Stimulated activated naive CD8-positive, alpha-beta T cell treated with anti-CD3 and anti-CD28 coated beads, Interleukin-15, Interleukin-2, amounts not matched to agents 100 U/mL and 50 U/mL, for 24 hours (primary cell): ENCODE measurements at regions not wholly inside any gene's neighbourhood (a gene's known extent, or its start where the extent isn't known, plus 50 kb on each side); places are given as distances from the start of the nearest gene placed in this dataset.
"Not testable (repeated sequence)": the region's sequence is repeated elsewhere in the genome, so short reads cannot be mapped to it uniquely, and the experiment has no call there.

Experiments used
- ATAC-seq: fragments of 150-1000 bp; cut with Tn5 transposase; one replicate; pipeline ENCODE4 v1.10.0; 2021
- DNase-seq: peaks from one replicate; pipeline ENCODE4 v3.0.0; 2021

DNA sequence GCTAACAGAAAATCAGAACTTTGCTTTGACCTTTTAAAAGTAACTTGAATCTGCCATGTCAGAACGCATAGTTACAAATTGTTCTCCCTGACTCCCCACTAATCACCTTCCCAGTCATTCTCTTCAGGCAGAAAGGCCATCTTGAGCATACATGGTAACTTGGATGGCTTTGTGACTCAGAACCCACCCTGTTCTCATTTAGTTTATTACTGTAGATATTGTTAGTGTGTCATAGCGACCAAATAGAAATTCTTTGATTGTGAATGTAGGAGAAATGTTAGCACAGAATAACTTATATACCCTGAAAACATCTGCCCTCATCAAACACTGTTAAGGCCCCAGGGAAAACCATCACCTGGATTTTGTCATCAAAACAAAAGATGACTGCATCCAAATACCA is 382.0 kb downstream of the MAGEB5 start:
- DNase-seq: no peak
- no peak for ATAC-seq

DNA sequence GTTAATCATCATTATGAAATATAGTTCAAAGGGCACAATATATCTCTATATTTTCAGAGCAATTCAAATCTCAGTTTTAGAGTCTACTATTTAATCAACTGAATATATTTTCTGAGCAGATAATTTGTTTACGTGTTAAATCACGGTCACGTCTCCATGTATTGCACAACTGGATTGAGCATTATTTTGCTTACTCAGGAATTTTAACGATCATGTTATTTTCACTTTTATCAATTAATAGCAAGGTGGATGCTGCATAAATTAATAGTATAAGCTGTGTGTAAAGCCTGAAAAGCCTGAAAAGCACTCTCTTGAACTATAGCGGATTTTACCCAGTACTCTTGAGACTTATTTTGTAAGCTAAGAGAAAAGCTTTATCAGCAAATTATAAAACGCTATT is 374.9 kb downstream of the MAGEB5 start:
- no peak for ATAC-seq
- no peak for DNase-seq

DNA sequence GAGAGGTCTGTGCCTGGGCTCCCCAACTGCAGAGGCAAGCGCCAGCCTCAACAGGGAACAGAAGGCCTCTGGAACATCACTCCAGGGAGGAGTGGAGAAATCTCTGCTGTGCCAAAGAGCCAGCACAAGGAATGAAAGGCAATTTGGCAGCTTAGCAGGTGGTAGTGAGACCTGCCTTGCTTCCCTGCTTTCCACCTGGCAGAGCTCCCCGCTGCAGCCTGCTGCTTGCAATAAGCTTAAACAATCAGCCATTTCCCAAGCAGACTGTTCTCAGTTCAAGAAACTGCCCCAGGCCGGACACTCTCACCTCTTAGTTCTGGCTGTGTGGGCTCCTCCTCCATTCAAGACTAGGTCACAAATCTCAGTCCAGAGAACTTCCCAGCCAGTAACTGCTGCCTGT is 370.6 kb downstream of the MAGEB5 start:
- ATAC-seq (no peak), DNase-seq (no peak)

DNA sequence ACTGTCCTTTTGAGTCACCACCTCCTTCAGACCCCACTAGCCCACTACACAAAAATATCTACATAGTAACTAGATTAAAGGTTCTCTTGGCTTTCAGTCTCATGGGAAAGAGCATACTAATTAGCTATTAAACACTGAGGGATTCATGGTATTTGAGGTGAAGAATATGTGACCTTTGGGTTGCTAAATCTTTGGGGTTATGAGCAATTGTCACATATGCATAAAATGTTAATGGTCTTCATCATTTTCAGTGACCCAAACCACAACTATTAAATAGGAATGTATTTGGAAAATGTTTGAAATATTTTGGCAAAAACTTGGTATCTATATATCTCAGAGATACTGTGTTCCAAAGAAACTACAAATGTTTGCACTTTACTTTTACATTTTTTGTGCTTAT is 365.1 kb downstream of the MAGEB5 start:
- DNase-seq: no peak
- no peak for ATAC-seq

DNA sequence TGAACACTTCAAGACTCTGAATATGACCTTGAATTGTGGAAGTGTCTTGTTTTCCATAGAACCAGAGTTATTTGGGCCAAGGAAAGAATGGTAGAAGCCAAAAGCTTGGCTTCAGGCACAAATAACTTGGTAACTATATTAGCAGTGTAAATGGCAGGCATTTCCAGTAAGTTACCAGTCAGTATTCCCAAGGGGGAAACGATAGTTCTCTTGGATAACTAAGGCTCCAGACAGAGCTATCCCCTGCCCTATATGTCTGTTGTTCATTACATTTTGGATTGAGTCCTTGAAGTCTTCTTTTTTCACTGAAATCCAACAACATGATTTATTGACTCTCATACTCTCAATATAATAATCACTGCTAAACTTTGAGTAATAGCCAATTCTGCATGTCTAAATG is 364.1 kb downstream of the MAGEB5 start:
- no peak for DNase-seq
- no peak for ATAC-seq

DNA sequence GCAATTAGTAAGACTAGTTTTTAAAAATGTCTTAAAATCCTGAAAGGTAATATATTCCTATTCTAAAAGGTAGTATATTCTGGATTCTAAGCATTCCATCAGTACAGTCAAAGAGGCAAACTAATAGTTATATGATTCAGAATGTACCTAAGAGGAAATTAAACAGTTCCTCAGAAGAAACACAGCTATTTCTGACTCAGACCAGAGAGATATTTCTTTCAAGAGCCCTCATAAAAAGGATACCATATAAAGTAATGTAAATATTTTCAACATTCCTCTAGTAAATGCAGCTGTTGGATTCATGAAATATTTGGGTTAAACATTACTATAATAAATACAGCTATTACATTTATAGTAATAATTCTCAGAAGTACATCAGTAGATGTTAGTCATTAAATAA is 358.3 kb downstream of the MAGEB5 start:
- ATAC-seq: no peak
- DNase-seq: no peak

DNA sequence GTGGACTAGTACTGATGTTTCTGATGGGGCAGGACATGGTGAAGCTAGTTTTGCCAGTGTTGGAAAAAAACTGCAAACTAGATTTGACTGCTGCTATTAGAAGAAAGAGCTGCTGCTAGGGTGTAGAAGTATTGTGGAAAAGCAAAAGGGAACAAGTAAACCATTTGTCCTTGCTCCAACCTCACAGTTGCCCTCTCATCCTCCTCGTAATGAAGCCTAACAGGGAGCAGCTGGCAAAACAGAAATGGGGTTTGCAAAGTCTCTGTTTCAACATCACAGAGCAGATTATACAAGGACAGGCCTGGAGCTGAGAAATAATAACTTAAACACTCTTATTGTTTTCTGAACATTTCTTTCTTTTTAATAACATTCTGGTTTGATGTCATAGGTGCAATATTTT is 346.2 kb downstream of the MAGEB5 start:
- no peak for DNase-seq
- ATAC-seq: no peak

DNA sequence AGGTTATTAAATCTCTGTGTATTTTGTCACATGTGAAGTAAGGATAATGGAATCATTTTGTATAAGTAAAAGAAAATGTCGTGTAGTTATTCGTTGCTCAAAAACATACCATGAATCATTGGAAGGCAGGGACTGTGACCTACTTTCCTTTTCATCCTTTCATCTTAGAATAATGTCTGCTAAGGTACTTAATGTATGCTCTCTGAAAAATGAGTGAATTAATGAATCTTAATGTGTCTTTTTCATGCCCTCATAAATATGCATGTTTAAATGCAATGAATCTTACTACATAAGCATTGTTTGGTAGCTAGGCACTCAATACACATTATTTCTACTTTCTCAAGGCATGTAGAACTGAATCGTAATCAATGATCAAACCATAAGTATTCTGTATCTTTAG is 343.9 kb downstream of the MAGEB5 start:
- ATAC-seq: no peak
- no peak for DNase-seq

DNA sequence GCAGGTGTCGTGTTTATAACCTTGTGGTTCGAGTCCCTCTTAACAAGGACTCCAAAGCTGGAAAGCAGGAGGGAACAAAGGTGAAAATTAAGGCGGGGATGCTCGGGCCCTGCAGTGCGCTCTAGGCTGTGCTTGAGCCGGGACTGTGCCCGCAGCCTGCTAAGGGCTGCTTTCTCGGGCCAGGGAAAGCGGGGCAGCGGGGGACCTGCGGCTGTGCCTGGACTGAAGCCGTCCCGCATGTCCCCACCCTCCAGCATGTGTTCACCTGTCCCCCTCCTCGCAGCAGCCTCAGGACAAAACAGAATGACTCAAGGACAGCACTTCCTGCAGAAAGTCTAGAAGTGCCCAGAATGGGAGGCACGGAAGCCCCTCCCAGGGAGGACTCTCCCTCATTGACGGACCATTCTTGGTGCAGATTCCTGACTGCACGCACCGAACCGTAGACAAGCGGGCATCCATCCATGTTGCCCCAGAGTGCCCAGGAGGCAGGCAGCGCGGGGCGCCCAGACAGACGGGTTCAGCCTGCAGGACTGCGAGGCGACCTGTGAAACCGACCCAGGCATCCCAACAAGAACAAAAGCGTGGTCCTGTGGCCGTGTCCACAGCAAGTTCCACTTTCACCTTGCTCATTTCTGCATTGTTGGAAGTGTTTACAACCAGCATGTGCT is 342.9 kb downstream of the MAGEB5 start:
- ATAC-seq (no peak), DNase-seq (no peak)

DNA sequence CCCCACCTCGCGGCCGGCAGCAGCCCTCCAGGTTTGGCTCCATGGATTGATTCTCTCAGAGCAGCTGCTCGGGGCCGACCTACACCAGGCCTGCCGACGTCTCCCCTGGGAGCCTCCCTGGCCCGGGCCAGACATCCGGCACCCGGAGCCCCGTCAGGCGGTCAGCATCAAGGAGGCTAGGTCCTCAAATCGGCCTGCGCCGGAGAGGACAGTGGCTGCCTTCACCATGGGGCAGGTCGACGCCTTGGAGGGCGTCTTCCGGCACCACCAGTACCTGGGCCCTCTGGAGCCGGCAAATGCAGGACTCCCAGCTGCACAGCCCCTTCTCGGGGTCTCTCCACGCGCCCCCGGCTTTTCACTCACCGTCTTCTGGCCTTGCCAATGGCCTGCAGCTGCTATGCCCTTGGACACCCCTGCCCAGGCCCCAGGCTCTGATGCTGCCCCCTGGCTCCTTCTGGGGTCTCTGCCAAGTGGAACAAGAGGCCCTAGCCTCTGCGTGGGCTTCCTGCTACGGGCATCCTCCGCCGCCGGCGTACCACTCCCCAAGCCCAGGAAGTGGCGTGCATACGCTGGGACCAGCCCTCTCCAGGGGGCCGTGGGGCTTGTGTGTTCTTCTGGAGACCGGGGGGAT is 341.8 kb downstream of the MAGEB5 start:
- DNase-seq: no peak

DNA sequence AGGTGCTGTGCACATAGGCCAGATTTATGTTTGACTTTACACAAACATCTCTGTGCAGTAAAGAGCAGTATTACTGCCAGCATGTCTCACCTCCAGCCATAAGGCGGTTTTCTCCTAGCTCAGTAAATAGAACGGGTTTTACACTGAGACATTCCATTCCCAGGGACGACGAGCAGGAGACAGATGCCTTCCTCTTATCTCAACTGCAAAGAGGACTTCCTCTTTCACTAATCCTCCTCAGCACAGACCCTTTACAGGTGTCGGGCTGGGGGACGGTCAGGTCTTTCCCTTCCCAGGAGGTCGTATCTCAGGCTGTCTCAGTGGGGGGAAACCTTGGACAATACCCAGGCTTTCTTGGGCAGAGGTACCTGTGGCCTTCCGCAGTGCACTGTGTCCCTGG is 309.8 kb downstream of the MAGEB5 start:
- not testable (repeated sequence) for ATAC-seq, DNase-seq

More for the DNA sequence above, 341.8 kb downstream of the MAGEB5 start:
- ATAC-seq: no peak

DNA sequence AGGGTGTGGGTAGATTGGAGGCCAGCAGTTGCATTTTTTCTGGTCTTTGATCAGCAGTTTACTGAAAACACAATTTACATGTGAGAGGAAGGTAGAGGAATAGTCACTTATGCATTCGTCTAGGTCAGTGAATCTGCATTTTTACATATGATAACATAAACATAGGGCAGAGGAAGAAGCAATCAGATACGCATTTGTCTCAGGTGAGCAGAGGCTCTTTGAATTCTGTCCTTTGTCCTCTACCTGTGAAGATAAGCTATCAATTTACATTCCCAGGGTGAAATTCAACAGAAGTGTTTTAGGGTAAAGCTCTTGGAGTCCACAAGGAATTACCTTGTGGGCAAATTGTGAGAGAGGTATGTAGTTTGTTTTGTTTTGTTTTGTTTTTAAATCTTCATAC is 306.5 kb downstream of the MAGEB5 start:
- DNase-seq: no peak

DNA sequence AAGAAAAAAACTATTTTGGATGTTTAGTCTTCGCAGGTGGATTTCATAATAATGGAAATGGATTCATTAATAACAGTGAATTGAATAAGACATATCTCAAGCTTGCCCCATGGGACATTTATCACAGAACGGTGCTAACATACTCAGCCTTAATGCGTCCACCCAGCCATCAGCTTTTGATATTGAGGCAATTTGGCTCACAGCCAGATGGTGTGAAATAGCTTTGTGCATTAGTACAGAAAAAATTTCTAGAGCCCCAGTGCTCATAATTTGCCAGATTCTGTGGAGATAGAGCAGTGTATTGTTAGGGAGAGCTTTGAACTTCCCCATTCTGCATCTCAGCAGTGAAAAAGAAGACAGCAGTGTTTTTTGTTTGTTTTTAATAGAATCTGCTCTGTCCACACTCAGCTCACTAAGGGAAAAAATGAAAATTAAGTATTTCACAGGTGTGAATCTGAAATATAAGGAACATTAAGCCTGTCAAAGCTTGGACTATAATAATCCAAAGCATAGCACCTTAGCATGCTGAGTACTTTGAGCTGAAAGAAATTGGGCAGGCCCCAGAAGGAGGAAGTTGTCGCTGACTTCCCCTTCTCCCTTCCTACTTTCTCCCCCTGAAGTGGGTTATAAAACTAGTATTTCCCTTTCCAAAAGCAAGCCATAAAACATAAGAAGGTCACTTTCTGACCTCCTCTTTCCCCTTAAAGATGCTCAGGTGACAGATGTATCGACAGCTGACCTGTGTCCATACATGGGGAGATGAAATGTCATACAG is 295.8 kb downstream of the MAGEB5 start:
- DNase-seq (no peak), ATAC-seq (no peak)

More for the DNA sequence above, 306.5 kb downstream of the MAGEB5 start:
- no peak for ATAC-seq

DNA sequence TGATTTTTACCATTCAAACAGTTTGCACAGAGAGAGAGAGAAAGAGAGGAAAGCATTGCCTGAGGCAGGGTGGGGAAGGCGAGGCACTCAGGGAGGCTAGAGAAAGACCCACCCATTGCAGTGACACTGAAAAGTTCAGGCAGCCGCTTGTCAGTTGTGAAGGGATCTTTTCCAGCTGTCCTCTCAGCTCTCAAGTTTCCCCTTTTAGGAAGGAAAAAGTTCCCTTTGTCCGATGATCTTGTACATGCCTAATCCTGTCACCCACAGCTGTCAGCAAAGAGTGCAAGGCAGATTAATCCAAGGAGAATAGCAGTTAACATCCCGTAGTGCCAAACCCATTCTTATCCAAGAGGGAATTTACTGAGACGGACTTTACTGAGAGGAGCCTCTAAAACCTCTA is 255.0 kb downstream of the MAGEB5 start:
- DNase-seq: no peak
- no peak for ATAC-seq

DNA sequence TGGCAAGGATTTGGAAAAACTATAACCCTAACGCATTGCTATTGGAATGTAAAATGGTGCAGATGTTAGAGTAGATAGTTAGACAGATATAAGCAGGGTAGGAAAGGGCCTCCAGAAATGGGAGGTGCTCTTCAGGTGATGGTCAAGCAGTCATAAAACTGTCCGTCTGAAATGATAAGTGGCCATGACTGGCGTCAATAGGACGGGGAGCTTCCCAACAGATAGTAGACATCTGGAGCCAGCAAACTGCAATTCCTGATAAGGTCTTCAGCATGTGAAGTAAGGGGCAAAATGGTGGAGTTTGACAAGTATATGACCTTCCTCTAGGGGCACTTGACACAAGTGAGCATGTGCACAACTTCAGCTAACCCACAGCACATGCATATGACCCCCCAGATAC is 250.4 kb downstream of the MAGEB5 start:
- ATAC-seq (no peak), DNase-seq (no peak)

DNA sequence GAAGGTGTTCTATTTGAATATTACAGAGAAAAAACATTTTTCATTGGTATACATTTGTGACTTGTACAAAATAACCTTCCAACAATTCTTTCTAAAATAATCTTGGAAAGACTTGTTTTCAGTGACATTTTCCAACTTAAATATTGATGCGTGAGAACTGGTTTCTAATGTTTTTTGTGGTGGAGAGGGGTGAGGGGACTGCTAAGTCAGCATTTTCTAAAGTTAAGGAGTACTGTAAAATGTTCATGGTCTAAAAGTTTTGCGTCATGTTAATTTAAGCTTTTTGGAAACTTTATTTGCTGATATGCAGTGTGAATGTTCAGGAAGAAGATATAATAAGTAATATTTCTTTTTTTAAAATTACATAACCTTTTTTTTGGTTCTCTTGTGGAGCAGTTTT is 229.3 kb downstream of the MAGEB5 start:
- DNase-seq (no peak), ATAC-seq (no peak)

DNA sequence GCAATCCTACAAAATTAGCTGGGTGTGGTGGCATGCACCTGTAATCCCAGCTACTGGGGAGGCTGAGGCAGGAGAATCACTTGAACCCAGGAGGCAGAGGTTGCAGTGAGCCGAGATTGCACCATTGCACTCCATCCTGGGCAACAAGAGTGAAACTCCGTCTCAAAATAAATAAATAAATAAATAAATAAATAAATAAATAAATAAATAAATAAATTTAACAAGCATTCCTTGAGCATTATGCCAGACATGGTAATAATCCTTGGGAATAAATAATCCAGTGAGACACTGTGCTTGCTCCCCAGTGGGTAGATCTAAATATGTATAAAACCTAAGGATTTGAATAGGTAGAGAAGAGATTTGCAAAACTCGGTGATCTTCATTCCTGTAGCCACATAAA is 228.4 kb downstream of the MAGEB5 start:
- ATAC-seq, DNase-seq: not testable (repeated sequence)

DNA sequence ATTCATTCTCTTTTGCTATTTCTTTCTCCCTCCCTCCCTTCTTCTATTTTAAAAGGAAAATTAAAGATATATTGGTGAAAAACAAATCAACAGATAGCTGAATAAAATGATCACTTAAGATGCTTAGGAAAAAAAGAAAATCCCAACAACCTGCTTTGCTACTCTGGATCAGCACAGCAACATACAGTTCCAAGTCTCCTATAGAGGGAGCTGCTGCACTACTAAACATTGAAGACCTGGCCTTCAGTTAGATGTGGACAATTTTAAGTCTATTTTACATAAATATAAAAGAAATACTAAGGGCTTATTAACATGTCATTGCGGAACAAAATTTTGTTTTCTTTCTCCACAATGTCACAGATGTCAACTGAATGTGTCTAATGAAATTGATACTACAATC is 226.4 kb downstream of the MAGEB5 start:
- DNase-seq (no peak), ATAC-seq (no peak)

DNA sequence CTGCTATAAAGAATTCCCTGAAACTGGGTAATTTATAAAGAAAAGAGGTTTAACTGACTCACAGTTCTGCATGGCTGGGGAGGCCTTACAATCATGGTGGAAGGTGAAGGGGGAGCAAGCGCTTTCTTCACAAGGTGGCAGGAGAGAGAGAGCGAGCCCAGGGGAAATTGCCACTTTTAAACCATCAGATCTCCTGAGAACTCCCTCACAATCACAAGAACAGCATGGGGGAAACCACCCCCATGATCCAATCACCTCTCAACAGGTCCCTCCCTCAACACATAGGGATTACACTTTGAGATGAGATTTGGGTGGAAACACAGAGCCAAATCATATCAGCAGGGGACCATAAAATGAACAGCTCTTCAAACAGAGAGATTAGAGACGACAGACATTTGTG is 198.6 kb downstream of the MAGEB5 start:
- ATAC-seq (no peak), DNase-seq (no peak)

DNA sequence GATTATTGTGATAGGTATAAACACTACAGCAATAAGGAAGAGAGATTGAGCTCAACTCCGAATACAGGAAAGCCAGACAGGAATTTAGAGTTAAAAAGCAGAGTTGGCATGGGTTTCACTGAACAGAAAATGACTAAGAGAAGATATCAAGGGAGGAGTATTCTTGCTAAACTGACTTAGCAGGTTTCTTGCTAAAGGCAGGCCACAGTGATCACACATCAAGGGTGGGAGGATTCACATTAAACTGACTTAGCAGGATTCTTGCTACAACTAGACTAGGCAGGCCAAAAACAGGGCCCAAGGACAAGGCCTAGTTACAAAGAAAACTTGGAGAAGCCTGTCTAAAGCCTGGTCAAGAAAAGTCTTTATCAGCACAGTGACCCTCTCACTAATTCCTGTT is 195.1 kb downstream of the MAGEB5 start:
- no peak for DNase-seq
- no peak for ATAC-seq

DNA sequence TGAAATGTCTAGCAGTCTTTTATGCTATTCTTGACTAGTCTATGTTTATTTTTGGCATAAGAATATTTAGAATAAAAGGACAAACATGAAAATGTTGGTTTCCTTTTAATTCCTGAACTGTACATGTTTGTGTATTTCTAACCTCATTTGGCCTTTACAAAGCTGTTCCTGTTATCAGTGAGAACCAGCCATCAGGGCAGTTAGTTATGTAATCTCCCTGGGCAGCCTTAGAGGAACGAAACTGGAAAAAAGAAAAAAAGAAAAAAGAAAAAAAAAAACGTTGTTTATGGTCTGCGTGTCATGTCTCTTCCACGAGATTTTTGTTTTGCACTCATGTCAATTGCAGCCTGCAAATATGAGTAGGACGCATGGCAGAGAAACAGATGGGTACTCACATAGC is 193.7 kb downstream of the MAGEB5 start:
- ATAC-seq (no peak), DNase-seq (no peak)

DNA sequence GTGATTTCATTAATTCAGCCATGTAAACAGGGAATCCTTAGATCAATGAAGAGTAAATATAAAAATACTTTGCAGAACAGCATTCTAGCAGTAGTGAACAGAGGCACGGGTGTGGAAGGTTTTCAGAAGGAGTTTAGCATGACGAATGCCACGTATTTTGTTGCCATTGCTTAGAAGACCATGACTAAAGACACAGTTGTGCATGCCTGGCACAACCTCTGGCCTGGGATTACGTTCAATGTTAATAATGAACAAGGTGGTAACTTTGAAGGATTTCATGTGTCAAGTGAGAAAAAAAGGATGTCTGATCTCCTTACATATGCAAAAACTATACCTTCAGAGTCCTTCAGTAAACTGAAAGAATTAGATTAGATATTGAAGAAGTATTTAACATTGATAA is 171.9 kb downstream of the MAGEB5 start:
- ATAC-seq: no peak
- no peak for DNase-seq

DNA sequence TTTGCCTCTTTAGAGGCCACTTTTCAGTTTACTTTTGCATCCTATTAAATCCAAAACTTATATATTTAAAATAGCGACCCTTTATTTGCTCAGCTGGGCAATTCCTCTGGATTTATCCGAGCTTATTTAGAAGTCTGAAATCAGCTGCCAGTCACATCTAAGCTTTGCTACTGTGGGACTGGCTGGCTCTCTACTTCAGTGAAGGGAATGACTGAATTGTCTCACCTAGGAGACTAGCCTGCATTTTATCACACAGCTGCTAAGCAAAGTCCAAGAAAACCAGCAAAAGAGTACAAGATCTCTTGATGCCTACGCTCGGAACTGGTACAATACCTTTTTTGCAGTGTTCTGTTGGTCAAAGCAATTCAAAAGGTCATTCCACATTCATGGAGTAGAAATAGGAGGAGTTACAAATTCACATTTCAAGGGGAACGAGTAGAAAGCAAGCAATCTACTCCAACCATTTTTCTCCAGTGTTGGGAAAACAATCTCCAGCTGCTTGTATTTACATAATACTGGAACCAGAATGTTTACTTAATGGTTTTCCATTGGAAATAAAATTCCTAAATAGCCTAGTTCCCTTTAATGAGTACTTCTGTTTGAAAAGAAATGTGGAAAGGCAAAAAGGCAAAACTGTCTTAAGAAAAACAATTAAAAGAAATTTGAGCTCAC is 160.2 kb downstream of the MAGEB5 start:
- DNase-seq (no peak), ATAC-seq (no peak)
